ENCODE measurements at regions not wholly inside any gene's neighbourhood (a gene's known extent, or its start where the extent isn't known, plus 50 kb on each side); places are given as distances from the start of the nearest gene placed in this dataset.
"Not testable (repeated sequence)": the region's sequence is repeated elsewhere in the genome, so short reads cannot be mapped to it uniquely, and the experiment has no call there.

GRCh38 chr11:97548280-97548679 lies 1158.5 kb downstream of the JRKL start:
- DNase-seq = no peak

- DNase-seq = no peak
Observed at GRCh38 chr11:97557399-97557798, 1167.6 kb downstream of the JRKL start.

- no peak for DNase-seq
Observed at GRCh38 chr11:97567801-97568200, 1178.0 kb downstream of the JRKL start.

GRCh38 chr11:97570636-97571035 lies 1180.8 kb downstream of the JRKL start:
- DNase-seq = no peak

GRCh38 chr11:97573771-97574170 lies 1184.0 kb downstream of the JRKL start:
- DNase-seq = not testable (repeated sequence)

GRCh38 chr11:97574976-97575665 lies 1185.3 kb downstream of the JRKL start:
- no peak for DNase-seq

GRCh38 chr11:97607291-97608000 lies 1217.6 kb downstream of the JRKL start:
- no peak for DNase-seq

GRCh38 chr11:97610000-97610399 lies 1220.2 kb downstream of the JRKL start:
- no peak for DNase-seq

- DNase-seq = no peak
Observed at GRCh38 chr11:97610854-97611253, 1221.0 kb downstream of the JRKL start.

GRCh38 chr11:97611345-97611744 lies 1221.5 kb downstream of the JRKL start:
- no peak for DNase-seq

- no peak for DNase-seq
Observed at GRCh38 chr11:97614606-97615005, 1224.8 kb downstream of the JRKL start.

GRCh38 chr11:97615546-97615945 lies 1225.7 kb downstream of the JRKL start:
- no peak for DNase-seq

- DNase-seq = no peak
Observed at GRCh38 chr11:97617031-97617430, 1227.2 kb downstream of the JRKL start.

GRCh38 chr11:97620007-97620406 lies 1230.2 kb downstream of the JRKL start:
- DNase-seq = no peak

- no peak for DNase-seq
Observed at GRCh38 chr11:97621282-97621681, 1231.5 kb downstream of the JRKL start.

- DNase-seq = no peak
Observed at GRCh38 chr11:97622795-97623194, 1233.0 kb downstream of the JRKL start.

- not testable (repeated sequence) for DNase-seq
Observed at GRCh38 chr11:97636741-97637140, 1246.9 kb downstream of the JRKL start.

GRCh38 chr11:97637701-97638100 lies 1247.9 kb downstream of the JRKL start:
- DNase-seq = no peak

- no peak for DNase-seq
Observed at GRCh38 chr11:97638641-97639224, 1248.9 kb downstream of the JRKL start.

- DNase-seq = no peak
Observed at GRCh38 chr11:97641988-97642387, 1252.2 kb downstream of the JRKL start.

GRCh38 chr11:97645736-97646135 lies 1255.9 kb downstream of the JRKL start:
- DNase-seq = no peak

GRCh38 chr11:97656356-97656755 lies 1266.5 kb downstream of the JRKL start:
- no peak for DNase-seq

GRCh38 chr11:97657852-97658251 lies 1268.0 kb downstream of the JRKL start:
- no peak for DNase-seq

Measured in muscle of arm (tissue), 1 donor.